ENCODE measurements at regions not wholly inside any gene's neighbourhood (a gene's known extent, or its start where the extent isn't known, plus 50 kb on each side); places are given as distances from the start of the nearest gene placed in this dataset.

DNA sequence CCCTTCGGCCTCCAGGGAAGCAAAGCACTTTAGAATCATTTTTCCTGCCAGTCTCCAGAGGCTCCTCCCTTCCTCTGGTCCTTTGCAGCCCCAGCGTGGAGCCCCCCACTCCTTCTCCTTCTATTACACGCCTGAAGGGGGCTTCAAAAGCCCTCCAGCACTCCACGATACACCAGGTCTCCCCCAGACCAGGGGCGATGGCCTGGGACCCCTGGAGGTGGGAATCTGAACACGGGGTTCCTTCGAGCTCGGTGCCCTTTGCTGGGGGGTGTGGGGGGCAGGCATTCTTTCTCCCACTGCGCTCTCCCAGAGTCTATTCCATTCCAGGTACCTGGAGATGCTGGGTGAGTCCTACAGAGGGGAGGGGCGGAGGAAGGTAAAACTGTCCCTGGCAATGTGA lies 97.6 kb downstream of the HMX1 start (continued):
- TF ChIP-seq, protein P1, sequence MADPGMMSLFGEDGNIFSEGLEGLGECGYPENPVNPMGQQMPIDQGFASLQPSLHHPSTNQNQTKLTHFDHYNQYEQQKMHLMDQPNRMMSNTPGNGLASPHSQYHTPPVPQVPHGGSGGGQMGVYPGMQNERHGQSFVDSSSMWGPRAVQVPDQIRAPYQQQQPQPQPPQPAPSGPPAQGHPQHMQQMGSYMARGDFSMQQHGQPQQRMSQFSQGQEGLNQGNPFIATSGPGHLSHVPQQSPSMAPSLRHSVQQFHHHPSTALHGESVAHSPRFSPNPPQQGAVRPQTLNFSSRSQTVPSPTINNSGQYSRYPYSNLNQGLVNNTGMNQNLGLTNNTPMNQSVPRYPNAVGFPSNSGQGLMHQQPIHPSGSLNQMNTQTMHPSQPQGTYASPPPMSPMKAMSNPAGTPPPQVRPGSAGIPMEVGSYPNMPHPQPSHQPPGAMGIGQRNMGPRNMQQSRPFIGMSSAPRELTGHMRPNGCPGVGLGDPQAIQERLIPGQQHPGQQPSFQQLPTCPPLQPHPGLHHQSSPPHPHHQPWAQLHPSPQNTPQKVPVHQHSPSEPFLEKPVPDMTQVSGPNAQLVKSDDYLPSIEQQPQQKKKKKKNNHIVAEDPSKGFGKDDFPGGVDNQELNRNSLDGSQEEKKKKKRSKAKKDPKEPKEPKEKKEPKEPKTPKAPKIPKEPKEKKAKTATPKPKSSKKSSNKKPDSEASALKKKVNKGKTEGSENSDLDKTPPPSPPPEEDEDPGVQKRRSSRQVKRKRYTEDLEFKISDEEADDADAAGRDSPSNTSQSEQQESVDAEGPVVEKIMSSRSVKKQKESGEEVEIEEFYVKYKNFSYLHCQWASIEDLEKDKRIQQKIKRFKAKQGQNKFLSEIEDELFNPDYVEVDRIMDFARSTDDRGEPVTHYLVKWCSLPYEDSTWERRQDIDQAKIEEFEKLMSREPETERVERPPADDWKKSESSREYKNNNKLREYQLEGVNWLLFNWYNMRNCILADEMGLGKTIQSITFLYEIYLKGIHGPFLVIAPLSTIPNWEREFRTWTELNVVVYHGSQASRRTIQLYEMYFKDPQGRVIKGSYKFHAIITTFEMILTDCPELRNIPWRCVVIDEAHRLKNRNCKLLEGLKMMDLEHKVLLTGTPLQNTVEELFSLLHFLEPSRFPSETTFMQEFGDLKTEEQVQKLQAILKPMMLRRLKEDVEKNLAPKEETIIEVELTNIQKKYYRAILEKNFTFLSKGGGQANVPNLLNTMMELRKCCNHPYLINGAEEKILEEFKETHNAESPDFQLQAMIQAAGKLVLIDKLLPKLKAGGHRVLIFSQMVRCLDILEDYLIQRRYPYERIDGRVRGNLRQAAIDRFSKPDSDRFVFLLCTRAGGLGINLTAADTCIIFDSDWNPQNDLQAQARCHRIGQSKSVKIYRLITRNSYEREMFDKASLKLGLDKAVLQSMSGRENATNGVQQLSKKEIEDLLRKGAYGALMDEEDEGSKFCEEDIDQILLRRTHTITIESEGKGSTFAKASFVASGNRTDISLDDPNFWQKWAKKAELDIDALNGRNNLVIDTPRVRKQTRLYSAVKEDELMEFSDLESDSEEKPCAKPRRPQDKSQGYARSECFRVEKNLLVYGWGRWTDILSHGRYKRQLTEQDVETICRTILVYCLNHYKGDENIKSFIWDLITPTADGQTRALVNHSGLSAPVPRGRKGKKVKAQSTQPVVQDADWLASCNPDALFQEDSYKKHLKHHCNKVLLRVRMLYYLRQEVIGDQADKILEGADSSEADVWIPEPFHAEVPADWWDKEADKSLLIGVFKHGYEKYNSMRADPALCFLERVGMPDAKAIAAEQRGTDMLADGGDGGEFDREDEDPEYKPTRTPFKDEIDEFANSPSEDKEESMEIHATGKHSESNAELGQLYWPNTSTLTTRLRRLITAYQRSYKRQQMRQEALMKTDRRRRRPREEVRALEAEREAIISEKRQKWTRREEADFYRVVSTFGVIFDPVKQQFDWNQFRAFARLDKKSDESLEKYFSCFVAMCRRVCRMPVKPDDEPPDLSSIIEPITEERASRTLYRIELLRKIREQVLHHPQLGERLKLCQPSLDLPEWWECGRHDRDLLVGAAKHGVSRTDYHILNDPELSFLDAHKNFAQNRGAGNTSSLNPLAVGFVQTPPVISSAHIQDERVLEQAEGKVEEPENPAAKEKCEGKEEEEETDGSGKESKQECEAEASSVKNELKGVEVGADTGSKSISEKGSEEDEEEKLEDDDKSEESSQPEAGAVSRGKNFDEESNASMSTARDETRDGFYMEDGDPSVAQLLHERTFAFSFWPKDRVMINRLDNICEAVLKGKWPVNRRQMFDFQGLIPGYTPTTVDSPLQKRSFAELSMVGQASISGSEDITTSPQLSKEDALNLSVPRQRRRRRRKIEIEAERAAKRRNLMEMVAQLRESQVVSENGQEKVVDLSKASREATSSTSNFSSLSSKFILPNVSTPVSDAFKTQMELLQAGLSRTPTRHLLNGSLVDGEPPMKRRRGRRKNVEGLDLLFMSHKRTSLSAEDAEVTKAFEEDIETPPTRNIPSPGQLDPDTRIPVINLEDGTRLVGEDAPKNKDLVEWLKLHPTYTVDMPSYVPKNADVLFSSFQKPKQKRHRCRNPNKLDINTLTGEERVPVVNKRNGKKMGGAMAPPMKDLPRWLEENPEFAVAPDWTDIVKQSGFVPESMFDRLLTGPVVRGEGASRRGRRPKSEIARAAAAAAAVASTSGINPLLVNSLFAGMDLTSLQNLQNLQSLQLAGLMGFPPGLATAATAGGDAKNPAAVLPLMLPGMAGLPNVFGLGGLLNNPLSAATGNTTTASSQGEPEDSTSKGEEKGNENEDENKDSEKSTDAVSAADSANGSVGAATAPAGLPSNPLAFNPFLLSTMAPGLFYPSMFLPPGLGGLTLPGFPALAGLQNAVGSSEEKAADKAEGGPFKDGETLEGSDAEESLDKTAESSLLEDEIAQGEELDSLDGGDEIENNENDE (IDR thresholded peaks at IDR 0.05; ENCODE audit: insufficient replicate concordance, low read length) = no peak
- no peak for TF ChIP-seq ASH2L (IDR thresholded peaks at IDR 0.05; ENCODE audit: low read length)

Data from H1 (cell line).